Duodenal mucosa (tissue), 2 donors: ENCODE measurements at regions not wholly inside any gene's neighbourhood (a gene's known extent, or its start where the extent isn't known, plus 50 kb on each side); places are given as distances from the start of the nearest gene placed in this dataset.

ENCODE experiments used
- H3K27ac ChIP-seq: one replicate; pipeline ENCODE4 v1.7.0; 2013; ENCODE audit warnings: low read depth, low read length
- H3K27me3 ChIP-seq, 2 donors: one replicate each; pipeline ENCODE4 v1.7.0; 2013; ENCODE audit warnings: low read length in 2 of 2, control low read depth in 1 of 2; ENCODE audit not compliant: insufficient read depth in 2 of 2, control insufficient read depth in 1 of 2
- H3K36me3 ChIP-seq, 2 donors: one replicate each; pipeline ENCODE4 v1.7.0; 2013; ENCODE audit warnings: low read length in 2 of 2, control low read depth in 1 of 2; ENCODE audit not compliant: insufficient read depth in 2 of 2, control insufficient read depth in 1 of 2
- H3K4me1 ChIP-seq, 2 donors: one replicate each; pipeline ENCODE4 v1.7.0; 2013; ENCODE audit warnings: low read length in 2 of 2, control low read depth in 1 of 2; ENCODE audit not compliant: insufficient read depth in 2 of 2, control insufficient read depth in 1 of 2
- H3K4me3 ChIP-seq, 2 donors: one replicate each; pipeline ENCODE4 v1.7.0; 2013; ENCODE audit warnings: low read length in 2 of 2, low read depth in 1 of 2
- H3K9ac ChIP-seq, 2 donors: one replicate each; pipeline ENCODE4 v1.7.0; 2013; ENCODE audit warnings: low read length in 2 of 2, low read depth in 1 of 2
- H3K9me3 ChIP-seq, 2 donors: one replicate each; pipeline ENCODE4 v1.7.0; 2013; ENCODE audit warnings: low read length in 2 of 2, control low read depth in 1 of 2; ENCODE audit not compliant: control insufficient read depth in 1 of 2

DNA sequence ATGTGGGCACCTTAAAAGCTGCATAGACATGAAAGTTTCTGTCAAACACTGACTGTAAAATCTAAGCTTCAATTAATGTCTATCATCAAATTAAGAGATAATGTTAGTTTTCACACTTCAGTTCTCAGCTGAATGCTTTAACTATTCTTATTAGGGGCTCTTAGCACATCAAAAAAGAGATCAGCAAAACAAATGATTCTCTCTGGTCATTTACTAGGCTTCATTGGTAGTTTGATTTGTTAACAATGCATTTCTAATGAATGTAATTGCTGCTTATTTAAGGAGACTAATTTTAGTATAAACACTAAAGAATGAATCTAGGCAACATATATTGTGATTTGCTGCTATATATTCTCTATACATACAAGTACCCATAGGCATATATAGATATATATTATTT, 1182.0 kb downstream of the MAT2B start:
- Histone ChIP-seq H3K4me1 (no peaks in the 10 kb centered on the region), H3K36me3 (no peaks in the 10 kb centered on the region), H3K27me3 (no peaks in the 10 kb centered on the region), H3K9me3 (no peaks in the 10 kb centered on the region), H3K4me3 (no peak overlapping the region), H3K27ac (no peak overlapping the region), H3K9ac (no peak overlapping the region)

DNA sequence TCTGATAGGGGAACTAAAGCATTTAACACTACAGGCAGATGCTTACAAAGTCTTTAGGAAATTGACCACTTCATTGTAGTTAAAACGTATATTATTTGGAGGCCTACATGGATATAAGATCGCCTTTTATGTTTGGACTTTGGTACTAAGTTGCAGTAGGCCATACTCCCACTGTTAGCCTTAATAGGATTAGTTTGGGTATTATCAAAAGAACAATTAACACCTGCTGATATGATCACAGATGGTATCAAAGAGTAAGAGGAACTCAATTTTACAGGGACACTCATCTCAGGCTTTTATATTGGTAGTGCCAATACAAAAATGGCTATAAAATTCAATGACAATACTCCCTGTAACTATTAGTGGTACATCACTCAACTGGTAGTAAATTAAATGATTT, 1183.0 kb downstream of the MAT2B start:
- Histone ChIP-seq H3K27ac (no peak overlapping the region), H3K4me3 (no peak overlapping the region), H3K9me3 (no peaks in the 10 kb centered on the region), H3K27me3 (no peaks in the 10 kb centered on the region), H3K36me3 (no peaks in the 10 kb centered on the region), H3K4me1 (no peaks in the 10 kb centered on the region), H3K9ac (no peak overlapping the region)

DNA sequence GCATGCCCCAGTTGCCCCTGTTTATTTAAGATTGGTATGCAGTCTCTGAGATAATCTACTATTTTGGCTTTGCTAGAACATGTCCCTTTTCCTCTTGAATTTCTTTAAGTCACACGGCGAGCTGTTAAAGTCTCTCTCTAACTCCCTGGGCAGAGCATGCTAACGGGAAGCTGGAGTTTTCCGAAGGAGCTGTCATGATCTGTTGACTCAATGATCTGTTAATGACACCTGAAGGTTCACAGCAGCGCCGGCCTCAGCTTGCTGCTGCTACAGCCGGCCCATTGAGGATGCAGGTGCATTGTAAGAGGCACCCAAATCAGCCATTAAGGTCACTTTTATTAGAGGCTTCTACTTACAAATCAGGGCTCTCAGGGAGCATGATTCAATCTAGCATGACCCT, 1203.4 kb downstream of the MAT2B start:
- Histone ChIP-seq H3K9me3 (no peaks in the 10 kb centered on the region), H3K4me1 (no peaks in the 10 kb centered on the region), H3K9ac (no peak overlapping the region), H3K27me3 (no peaks in the 10 kb centered on the region), H3K4me3 (no peak overlapping the region), H3K27ac (no peak overlapping the region), H3K36me3 (no peaks in the 10 kb centered on the region)

DNA sequence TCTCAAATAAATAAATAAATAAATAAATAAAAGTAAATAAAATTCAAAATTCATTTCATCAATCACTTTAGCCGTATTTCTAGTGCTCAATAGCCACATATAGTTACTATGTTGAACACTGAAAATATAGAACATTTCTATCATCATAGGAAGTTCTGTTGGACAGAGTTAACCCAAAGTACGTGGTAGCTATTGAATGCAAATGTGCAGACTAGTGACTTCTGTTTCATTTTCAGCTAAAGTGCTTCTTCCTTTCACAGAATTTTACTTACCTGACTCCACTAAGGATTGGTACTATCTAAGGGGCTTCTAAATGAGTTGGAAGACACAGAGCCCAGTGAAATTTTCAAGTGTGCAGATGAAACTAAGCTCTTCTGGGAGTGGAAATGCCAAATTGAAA, 1208.3 kb downstream of the MAT2B start:
- Histone ChIP-seq H3K4me1 (no peaks in the 10 kb centered on the region), H3K4me3 (no peak overlapping the region), H3K27ac (no peak overlapping the region), H3K27me3 (no peaks in the 10 kb centered on the region), H3K9ac (no peak overlapping the region), H3K9me3 (peaks cover 0 to 4% of the 10 kb centered on the region in 2 donors), H3K36me3 (no peaks in the 10 kb centered on the region)

DNA sequence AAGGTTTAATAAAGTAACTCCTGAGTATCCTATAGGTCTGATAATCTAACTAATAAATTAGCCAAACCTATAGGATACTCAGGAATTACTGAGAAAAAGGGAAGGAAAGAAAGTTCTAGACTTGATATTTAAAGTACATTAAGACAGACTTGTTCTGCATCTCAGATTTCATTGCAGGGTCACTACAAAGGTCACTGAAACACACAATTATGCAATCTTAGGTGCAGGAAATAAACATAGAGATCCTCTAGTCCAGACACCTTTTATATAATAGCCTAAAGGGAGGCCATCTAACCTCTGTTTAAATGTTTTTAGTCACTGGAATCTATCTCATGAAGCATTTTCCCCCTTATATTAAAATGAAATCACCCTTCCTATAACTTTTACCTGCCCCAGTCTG, 1215.7 kb downstream of the MAT2B start:
- H3K9ac ChIP-seq: no peak overlapping the region
- H3K9me3 ChIP-seq: no peaks in the 10 kb centered on the region
- no peaks in the 10 kb centered on the region for H3K36me3 ChIP-seq
- H3K4me1 ChIP-seq: no peaks in the 10 kb centered on the region
- no peak overlapping the region for H3K4me3 ChIP-seq
- H3K27ac ChIP-seq: no peak overlapping the region
- no peaks in the 10 kb centered on the region for H3K27me3 ChIP-seq

DNA sequence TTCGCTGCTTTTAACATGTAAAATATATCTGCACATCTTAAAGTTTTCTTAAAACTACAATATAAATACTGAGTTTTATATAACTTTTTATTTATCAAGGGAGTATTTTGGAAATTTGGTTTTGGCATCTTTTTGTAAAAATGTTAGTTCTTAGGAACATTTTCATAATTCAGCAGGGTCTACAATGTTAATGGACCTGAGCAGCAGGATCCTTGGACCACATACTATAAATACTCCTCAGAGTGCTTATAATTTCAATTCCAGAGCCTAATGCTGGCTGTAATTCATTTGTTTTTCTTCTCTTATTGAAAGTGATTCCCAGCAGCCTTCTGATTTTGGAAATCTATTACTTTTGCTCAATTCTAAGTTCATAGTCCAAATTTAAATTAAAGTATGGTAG, 1216.2 kb downstream of the MAT2B start:
- H3K9ac ChIP-seq: no peak overlapping the region
- no peaks in the 10 kb centered on the region for H3K36me3 ChIP-seq
- no peak overlapping the region for H3K27ac ChIP-seq
- no peaks in the 10 kb centered on the region for H3K27me3 ChIP-seq
- H3K4me1 ChIP-seq: no peaks in the 10 kb centered on the region
- H3K4me3 ChIP-seq: no peak overlapping the region
- H3K9me3 ChIP-seq: no peaks in the 10 kb centered on the region

DNA sequence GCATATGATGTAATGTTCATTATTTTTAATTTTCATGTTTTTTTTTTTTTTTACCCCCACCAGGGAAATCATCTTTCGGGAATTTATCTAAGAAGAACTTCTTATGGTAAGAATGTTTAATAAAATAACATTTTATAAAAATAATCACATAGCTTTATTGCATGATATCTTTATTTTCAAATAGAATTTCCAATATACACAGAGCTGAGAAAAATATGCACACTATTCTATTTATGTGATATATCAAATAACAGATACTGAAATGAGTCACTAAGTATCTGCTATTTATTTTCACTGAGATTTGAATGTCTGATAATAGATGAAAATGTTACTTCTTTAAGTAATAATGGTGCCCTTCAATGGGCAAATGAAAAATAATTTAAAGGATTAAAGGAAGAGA, 1217.3 kb downstream of the MAT2B start:
- no peaks in the 10 kb centered on the region for H3K36me3 ChIP-seq
- H3K9ac ChIP-seq: no peak overlapping the region
- no peaks in the 10 kb centered on the region for H3K27me3 ChIP-seq
- H3K9me3 ChIP-seq: no peaks in the 10 kb centered on the region
- H3K27ac ChIP-seq: no peak overlapping the region
- H3K4me1 ChIP-seq: no peaks in the 10 kb centered on the region
- H3K4me3 ChIP-seq: no peak overlapping the region

DNA sequence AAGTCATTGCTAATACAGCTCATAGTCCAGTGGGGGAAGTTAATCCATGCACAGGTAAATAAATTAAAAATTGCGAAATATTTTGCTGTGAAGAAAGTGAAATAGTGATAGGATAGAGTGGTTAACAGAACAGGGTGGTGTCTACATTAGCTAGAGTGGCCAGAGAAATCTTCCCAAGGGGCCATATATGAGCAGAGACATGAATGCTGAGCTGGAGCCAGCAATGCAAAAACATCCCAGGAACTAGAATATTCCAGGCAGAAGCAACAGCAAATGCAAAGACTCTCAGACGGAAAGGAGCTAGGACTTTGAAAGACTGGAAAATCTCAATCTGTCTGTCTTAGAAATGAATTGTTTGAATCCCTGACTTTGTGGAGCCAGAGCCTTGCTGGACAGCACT, 1221.6 kb downstream of the MAT2B start:
- H3K9me3 ChIP-seq: no peaks in the 10 kb centered on the region
- no peak overlapping the region for H3K4me3 ChIP-seq
- no peaks in the 10 kb centered on the region for H3K4me1 ChIP-seq
- no peaks in the 10 kb centered on the region for H3K36me3 ChIP-seq
- no peak overlapping the region for H3K27ac ChIP-seq
- no peaks in the 10 kb centered on the region for H3K27me3 ChIP-seq
- no peak overlapping the region for H3K9ac ChIP-seq

DNA sequence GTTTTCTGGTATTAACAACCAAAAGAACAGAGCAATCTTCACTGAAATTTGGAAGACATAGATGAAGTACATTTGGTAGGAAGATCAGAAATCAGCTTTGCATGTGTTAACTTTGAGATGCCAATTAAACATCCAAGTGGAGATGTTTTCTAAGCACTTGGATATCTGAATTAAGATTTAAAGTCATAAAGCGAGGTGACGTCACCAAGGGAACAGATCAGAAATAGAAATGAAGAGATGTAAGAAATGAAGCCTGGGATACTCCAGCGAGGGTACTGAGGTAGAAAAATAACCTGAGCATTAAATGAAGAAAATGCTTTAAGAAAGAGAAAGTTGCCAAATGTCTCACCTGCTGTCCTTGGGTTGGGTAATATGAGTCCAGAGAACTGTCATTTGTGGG, 1223.3 kb downstream of the MAT2B start:
- H3K9me3 ChIP-seq: peaks cover 2 to 4% of the 10 kb centered on the region in 2 donors
- H3K27ac ChIP-seq: no peak overlapping the region
- H3K9ac ChIP-seq: no peak overlapping the region
- no peaks in the 10 kb centered on the region for H3K27me3 ChIP-seq
- no peaks in the 10 kb centered on the region for H3K36me3 ChIP-seq
- no peaks in the 10 kb centered on the region for H3K4me1 ChIP-seq
- no peak overlapping the region for H3K4me3 ChIP-seq

DNA sequence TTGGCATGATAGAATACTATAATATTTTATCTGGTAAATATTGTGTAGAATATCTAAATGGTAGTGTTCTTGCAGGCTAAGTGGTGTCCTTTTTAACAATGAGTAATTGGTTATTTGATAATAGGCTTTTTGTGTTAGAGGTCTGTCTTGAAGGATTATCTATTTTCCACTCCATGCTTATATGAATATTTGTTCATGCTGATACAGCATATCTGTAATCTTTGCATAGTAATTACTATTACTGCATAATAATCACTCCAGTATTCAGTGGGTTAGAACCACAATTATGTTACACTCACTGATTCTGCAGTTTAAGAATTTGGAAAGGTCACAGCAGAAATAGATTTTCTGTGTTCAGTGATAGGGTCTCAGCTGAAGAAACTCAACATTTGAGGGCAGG, 1229.9 kb downstream of the MAT2B start:
- Histone ChIP-seq H3K4me1 (no peaks in the 10 kb centered on the region), H3K4me3 (no peak overlapping the region), H3K9me3 (peaks cover 2 to 4% of the 10 kb centered on the region in 2 donors), H3K9ac (no peak overlapping the region), H3K27me3 (no peaks in the 10 kb centered on the region), H3K36me3 (no peaks in the 10 kb centered on the region), H3K27ac (no peak overlapping the region)

DNA sequence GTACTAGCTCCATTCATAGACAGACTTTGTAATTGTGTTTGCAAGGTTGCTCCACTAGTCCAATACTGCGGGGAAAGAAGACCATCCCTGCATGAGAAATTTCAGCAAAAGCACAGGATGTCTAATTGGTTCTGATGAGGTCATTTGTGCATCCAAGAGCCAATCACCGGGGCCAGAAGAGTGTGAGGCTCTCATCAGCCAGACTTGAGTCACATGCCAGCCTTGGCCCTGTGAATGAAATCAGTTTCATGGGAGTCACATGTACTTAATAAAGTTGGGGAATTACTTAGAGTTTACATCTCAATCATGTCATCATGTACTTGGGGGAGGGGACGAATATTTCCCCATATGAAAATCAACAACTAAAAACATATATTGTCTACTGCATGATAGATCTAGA, 1236.0 kb downstream of the MAT2B start:
- Histone ChIP-seq H3K4me1 (no peaks in the 10 kb centered on the region), H3K27ac (no peak overlapping the region), H3K9me3 (no peaks in the 10 kb centered on the region), H3K9ac (no peak overlapping the region), H3K27me3 (no peaks in the 10 kb centered on the region), H3K36me3 (no peaks in the 10 kb centered on the region), H3K4me3 (no peak overlapping the region)
